GM12873 (cell line): ENCODE measurements at regions not wholly inside any gene's neighbourhood (a gene's known extent, or its start where the extent isn't known, plus 50 kb on each side); places are given as distances from the start of the nearest gene placed in this dataset.

ENCODE experiments used
- TF ChIP-seq, protein P1 (sequence below): IDR thresholded peaks from 2 replicates; pipeline ENCODE4 v1.5.1; 2012; ENCODE audit warnings: low read depth, mild to moderate bottlenecking, moderate library complexity, low read length, control low read depth; ENCODE audit not compliant: insufficient read depth; ENCODE audit errors: missing control alignments

DNA sequence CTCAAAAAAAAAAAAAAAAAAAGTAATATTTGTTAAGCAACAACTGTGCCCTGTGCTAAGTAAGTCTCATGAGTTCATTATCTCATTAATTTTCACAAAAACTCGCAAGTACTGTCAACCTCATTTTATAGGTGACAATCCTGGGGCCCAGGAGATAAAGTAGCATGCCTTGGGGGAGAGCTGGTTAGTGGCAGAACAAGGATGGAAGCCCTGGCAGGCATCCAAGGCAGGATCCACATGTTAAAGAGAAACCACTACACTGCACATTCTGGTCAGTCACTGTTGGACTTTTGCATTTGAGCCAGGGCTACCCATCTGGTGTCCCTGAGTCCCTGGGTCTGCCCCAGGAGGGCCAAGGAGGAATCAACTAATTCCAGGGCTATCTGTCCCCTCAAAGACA lies 54.6 kb downstream of the ZFP36L2 start:
- TF ChIP-seq, protein P1, sequence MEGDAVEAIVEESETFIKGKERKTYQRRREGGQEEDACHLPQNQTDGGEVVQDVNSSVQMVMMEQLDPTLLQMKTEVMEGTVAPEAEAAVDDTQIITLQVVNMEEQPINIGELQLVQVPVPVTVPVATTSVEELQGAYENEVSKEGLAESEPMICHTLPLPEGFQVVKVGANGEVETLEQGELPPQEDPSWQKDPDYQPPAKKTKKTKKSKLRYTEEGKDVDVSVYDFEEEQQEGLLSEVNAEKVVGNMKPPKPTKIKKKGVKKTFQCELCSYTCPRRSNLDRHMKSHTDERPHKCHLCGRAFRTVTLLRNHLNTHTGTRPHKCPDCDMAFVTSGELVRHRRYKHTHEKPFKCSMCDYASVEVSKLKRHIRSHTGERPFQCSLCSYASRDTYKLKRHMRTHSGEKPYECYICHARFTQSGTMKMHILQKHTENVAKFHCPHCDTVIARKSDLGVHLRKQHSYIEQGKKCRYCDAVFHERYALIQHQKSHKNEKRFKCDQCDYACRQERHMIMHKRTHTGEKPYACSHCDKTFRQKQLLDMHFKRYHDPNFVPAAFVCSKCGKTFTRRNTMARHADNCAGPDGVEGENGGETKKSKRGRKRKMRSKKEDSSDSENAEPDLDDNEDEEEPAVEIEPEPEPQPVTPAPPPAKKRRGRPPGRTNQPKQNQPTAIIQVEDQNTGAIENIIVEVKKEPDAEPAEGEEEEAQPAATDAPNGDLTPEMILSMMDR: no peak

DNA sequence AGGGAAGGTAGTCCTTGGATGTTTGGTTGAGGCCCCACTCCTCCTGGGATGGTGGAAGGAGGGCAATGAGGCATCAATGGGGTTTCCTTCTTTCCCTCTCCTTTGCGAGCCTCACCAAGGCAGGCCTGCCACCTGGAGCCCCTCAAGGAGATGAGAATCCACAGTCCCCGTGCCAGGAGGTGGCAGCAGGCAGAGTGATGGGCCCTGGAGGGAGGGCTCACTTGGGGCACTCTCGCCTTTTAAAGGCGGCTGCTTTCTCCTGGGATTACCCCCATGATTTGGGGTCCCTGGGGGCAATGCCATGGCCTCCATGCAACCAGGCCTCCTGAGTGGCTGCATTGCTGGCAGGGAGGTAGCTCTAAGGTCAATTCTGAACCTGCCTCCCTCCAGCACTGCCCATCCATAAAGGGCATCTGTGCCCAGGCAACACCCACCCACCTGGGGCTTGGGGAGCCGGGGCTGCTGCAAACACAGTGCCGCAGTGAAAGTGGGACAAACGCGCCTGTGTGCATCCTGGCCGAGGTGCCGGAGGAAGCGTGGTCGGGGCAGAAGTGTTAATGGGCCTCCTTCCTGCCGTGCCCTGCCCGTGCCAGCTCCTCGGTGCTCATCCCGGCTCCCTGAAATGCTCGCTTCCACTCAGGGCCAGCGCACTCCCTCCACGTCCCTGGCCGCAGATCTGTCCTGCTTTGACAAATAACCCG lies 55.9 kb downstream of the ZFP36L2 start:
- TF ChIP-seq, protein P1: no peak

DNA sequence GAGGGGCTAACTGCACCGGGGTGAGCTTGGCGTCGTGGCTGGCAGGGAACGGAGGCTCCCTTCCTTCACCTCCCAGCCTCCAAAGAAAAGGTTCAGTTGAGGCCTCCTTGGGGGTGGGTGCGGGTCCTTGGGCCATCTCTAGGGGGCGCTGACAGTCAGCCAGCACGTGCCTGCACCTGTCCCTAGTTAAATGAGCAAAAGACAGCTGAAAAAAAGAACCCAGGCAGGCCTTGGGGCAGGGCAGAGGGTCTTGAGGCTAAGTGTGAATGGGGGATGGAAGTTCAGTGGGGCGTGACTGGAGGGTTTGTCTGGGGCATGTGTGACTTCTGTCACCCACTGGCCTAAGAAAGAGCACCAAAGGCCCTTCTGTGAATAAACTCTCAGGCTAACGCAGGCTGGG lies 56.4 kb downstream of the ZFP36L2 start:
- TF ChIP-seq, protein P1: peak; percentile 80

GRCh38 chr2:43169099-43169945 lies 57.1 kb downstream of the ZFP36L2 start:
- TF ChIP-seq, protein P1: peak; percentile 16

GRCh38 chr2:43168016-43168369 lies 58.4 kb downstream of the ZFP36L2 start:
- TF ChIP-seq, protein P1: no peak

DNA sequence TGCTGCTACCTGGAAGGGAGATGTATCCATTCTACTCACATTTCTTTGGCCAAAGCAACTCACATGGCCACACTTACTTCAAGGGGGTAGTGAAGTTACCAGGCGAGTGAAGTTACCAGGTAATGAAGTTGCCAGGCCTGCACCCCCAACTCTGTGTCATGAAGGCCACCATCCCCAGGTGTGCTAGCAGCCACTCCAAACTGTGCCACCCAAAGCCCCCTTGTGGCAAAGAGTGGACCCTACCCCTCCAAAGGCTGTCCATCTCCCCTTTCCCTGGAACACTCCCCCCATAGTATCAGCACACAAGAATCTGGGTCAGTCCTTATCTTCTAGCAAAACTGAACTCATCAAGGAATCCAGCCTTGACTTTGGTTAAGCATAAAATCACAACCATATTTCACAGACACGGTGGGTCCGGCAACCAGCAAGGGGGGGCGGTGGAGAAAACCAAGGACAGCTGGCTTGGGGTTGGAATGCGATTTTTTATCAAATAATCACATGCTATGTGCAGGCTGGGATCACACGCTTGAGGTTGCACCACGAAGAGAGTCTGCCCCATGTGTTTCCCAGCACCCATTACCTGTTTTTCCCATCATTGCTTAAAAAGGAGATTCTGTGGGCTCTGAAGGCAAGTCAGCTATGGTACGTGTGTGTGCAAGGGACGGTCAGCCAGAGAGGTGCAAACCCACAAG lies 60.9 kb downstream of the ZFP36L2 start:
- TF ChIP-seq, protein P1: peak; percentile 27

DNA sequence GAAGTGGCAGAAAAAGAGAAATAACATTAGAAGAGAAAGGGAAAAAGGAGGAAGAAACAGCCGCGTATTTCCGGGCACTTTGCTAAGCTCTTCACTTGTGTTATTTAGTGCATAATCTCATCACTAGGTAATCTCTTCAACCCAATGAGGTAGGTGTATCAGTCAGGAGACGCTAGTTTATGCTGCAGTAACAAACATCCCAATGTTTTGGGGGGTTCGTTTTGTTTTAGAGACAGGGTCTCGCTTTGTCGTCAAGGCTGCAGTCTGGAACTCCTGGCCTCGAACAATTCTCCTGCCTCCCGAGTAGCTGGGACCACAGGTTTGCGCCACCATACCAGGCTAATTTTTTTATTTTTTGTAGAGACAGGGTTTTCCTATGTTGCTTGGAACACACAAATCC lies 61.7 kb downstream of the ZFP36L2 start:
- TF ChIP-seq, protein P1: no peak
